AG09309 (cell line): ENCODE measurements at regions not wholly inside any gene's neighbourhood (a gene's known extent, or its start where the extent isn't known, plus 50 kb on each side); places are given as distances from the start of the nearest gene placed in this dataset.

Experiments
- DNase-seq: peaks from one replicate; pipeline ENCODE4 v3.0.0-alpha.2; 2010; ENCODE audit warnings: low read depth
- H3K4me3 ChIP-seq: 2 replicates; pipeline ENCODE4 v1.5.1; 2011; ENCODE audit warnings: mild to moderate bottlenecking, low read depth, low read length, moderate library complexity; ENCODE audit not compliant: control insufficient read depth
- CTCF ChIP-seq: IDR thresholded peaks from 2 replicates; pipeline ENCODE4 v1.5.1; 2011; ENCODE audit warnings: mild to moderate bottlenecking, low read depth, low read length, inconsistent platforms; ENCODE audit not compliant: insufficient read depth, control insufficient read depth; ENCODE audit errors: missing control alignments

GRCh38 chr2:142725386-142725785, 152.1 kb upstream of the KYNU start:
- no peak for TF ChIP-seq CTCF
- no peak overlapping the region for H3K4me3 ChIP-seq
- no peak for DNase-seq

- no peak for DNase-seq
- no peak overlapping the region for H3K4me3 ChIP-seq
- no peak for TF ChIP-seq CTCF
Observed at GRCh38 chr2:142724713-142725349, 152.6 kb upstream of the KYNU start.

- no peak for TF ChIP-seq CTCF
- no peak for DNase-seq
- H3K4me3 ChIP-seq: no peak overlapping the region
Observed at GRCh38 chr2:142724186-142724585, 153.3 kb upstream of the KYNU start.

GRCh38 chr2:142723236-142723635, 154.2 kb upstream of the KYNU start:
- DNase-seq: no peak
- TF ChIP-seq CTCF: no peak

GRCh38 chr2:142722569-142722968, 154.9 kb upstream of the KYNU start:
- no peak for DNase-seq
- TF ChIP-seq CTCF: no peak
- no peak overlapping the region for H3K4me3 ChIP-seq

More at GRCh38 chr2:142723236-142723635, 154.2 kb upstream of the KYNU start:
- H3K4me3 ChIP-seq: no peak overlapping the region

GRCh38 chr2:142722086-142722485, 155.4 kb upstream of the KYNU start:
- TF ChIP-seq CTCF: no peak
- H3K4me3 ChIP-seq: no peak overlapping the region
- no peak for DNase-seq

GRCh38 chr2:142721015-142721414, 156.4 kb upstream of the KYNU start:
- no peak for TF ChIP-seq CTCF
- DNase-seq: no peak
- H3K4me3 ChIP-seq: no peak overlapping the region
